H1 (cell line): ENCODE measurements at regions not wholly inside any gene's neighbourhood (a gene's known extent, or its start where the extent isn't known, plus 50 kb on each side); places are given as distances from the start of the nearest gene placed in this dataset.

Experiments used
- KDM5A ChIP-seq: fragments of 200-600 bp; IDR thresholded peaks from 2 replicates; pipeline ENCODE4 v1.7.1; 2012; ENCODE audit warnings: mild to moderate bottlenecking, low read length, inconsistent platforms, mixed read lengths
- SAP30 ChIP-seq: fragments of 300-600 bp; sonication (generic); IDR thresholded peaks from 2 replicates; pipeline ENCODE4 v1.7.1; 2012; ENCODE audit warnings: low read length, moderate library complexity, mild to moderate bottlenecking, inconsistent platforms; ENCODE audit not compliant: insufficient read depth, insufficient replicate concordance
- TF ChIP-seq, protein P1 (sequence below): fragments of 300-600 bp; sonication (generic); IDR thresholded peaks from 2 replicates; pipeline ENCODE4 v1.7.1; 2012; ENCODE audit warnings: low read length, moderate library complexity, mild to moderate bottlenecking, inconsistent platforms; ENCODE audit not compliant: insufficient replicate concordance
- TF ChIP-seq, protein P2 (sequence below): IDR thresholded peaks from 2 replicates; pipeline ENCODE4 v1.6.1; 2012; ENCODE audit warnings: low read length, inconsistent platforms

DNA sequence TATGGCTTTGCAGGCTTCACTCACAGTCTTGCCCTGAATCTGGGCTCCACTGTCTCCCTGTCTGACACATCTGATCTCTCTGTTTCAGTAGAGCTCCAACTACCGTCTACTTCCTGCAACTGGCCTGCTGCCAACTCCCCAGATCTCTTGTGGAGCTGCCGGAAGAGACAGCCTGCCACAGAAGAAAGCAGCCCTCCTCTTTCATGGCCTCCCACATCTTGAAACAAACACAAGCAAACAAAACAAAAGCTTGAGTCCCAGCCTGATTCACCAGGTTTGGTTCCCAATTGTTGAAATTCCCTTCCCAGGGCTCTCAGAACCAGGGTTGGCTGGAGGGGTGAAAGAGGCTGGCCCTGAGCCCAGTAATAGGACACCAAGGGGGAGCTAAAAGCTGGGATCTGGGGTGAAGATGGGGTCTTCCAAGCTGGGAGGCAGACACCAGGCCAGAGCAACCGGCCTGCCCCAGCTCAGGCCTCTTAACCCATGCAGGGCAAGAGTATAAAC lies 55.3 kb upstream of the CA12 start (continued):
- TF ChIP-seq, protein P1, sequence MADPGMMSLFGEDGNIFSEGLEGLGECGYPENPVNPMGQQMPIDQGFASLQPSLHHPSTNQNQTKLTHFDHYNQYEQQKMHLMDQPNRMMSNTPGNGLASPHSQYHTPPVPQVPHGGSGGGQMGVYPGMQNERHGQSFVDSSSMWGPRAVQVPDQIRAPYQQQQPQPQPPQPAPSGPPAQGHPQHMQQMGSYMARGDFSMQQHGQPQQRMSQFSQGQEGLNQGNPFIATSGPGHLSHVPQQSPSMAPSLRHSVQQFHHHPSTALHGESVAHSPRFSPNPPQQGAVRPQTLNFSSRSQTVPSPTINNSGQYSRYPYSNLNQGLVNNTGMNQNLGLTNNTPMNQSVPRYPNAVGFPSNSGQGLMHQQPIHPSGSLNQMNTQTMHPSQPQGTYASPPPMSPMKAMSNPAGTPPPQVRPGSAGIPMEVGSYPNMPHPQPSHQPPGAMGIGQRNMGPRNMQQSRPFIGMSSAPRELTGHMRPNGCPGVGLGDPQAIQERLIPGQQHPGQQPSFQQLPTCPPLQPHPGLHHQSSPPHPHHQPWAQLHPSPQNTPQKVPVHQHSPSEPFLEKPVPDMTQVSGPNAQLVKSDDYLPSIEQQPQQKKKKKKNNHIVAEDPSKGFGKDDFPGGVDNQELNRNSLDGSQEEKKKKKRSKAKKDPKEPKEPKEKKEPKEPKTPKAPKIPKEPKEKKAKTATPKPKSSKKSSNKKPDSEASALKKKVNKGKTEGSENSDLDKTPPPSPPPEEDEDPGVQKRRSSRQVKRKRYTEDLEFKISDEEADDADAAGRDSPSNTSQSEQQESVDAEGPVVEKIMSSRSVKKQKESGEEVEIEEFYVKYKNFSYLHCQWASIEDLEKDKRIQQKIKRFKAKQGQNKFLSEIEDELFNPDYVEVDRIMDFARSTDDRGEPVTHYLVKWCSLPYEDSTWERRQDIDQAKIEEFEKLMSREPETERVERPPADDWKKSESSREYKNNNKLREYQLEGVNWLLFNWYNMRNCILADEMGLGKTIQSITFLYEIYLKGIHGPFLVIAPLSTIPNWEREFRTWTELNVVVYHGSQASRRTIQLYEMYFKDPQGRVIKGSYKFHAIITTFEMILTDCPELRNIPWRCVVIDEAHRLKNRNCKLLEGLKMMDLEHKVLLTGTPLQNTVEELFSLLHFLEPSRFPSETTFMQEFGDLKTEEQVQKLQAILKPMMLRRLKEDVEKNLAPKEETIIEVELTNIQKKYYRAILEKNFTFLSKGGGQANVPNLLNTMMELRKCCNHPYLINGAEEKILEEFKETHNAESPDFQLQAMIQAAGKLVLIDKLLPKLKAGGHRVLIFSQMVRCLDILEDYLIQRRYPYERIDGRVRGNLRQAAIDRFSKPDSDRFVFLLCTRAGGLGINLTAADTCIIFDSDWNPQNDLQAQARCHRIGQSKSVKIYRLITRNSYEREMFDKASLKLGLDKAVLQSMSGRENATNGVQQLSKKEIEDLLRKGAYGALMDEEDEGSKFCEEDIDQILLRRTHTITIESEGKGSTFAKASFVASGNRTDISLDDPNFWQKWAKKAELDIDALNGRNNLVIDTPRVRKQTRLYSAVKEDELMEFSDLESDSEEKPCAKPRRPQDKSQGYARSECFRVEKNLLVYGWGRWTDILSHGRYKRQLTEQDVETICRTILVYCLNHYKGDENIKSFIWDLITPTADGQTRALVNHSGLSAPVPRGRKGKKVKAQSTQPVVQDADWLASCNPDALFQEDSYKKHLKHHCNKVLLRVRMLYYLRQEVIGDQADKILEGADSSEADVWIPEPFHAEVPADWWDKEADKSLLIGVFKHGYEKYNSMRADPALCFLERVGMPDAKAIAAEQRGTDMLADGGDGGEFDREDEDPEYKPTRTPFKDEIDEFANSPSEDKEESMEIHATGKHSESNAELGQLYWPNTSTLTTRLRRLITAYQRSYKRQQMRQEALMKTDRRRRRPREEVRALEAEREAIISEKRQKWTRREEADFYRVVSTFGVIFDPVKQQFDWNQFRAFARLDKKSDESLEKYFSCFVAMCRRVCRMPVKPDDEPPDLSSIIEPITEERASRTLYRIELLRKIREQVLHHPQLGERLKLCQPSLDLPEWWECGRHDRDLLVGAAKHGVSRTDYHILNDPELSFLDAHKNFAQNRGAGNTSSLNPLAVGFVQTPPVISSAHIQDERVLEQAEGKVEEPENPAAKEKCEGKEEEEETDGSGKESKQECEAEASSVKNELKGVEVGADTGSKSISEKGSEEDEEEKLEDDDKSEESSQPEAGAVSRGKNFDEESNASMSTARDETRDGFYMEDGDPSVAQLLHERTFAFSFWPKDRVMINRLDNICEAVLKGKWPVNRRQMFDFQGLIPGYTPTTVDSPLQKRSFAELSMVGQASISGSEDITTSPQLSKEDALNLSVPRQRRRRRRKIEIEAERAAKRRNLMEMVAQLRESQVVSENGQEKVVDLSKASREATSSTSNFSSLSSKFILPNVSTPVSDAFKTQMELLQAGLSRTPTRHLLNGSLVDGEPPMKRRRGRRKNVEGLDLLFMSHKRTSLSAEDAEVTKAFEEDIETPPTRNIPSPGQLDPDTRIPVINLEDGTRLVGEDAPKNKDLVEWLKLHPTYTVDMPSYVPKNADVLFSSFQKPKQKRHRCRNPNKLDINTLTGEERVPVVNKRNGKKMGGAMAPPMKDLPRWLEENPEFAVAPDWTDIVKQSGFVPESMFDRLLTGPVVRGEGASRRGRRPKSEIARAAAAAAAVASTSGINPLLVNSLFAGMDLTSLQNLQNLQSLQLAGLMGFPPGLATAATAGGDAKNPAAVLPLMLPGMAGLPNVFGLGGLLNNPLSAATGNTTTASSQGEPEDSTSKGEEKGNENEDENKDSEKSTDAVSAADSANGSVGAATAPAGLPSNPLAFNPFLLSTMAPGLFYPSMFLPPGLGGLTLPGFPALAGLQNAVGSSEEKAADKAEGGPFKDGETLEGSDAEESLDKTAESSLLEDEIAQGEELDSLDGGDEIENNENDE, result no peak
- TF ChIP-seq, protein P2, sequence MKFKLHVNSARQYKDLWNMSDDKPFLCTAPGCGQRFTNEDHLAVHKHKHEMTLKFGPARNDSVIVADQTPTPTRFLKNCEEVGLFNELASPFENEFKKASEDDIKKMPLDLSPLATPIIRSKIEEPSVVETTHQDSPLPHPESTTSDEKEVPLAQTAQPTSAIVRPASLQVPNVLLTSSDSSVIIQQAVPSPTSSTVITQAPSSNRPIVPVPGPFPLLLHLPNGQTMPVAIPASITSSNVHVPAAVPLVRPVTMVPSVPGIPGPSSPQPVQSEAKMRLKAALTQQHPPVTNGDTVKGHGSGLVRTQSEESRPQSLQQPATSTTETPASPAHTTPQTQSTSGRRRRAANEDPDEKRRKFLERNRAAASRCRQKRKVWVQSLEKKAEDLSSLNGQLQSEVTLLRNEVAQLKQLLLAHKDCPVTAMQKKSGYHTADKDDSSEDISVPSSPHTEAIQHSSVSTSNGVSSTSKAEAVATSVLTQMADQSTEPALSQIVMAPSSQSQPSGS, result no peak
- no peak for TF ChIP-seq SAP30
- no peak for TF ChIP-seq KDM5A
